Karpas-422 (cell line): ENCODE measurements at regions not wholly inside any gene's neighbourhood (a gene's known extent, or its start where the extent isn't known, plus 50 kb on each side); places are given as distances from the start of the nearest gene placed in this dataset.
"Not testable (repeated sequence)": the region's sequence is repeated elsewhere in the genome, so short reads cannot be mapped to it uniquely, and the experiment has no call there.

Source experiments
- DNase-seq: peaks from one replicate; pipeline ENCODE4 v3.0.0-alpha.2; 2015
- H2AFZ ChIP-seq: fragments of 200-600 bp; sonication (generic); 2 replicates; pipeline ENCODE4 v1.6.1; 2014; ENCODE audit warnings: antibody characterized with exemption, low read length, mixed read lengths
- H3K27ac ChIP-seq: fragments of 200-600 bp; sonication (generic); 2 replicates; pipeline ENCODE4 v1.5.1; 2014; ENCODE audit warnings: mild to moderate bottlenecking, low read length, moderate library complexity
- H3K27me3 ChIP-seq: fragments of 200-600 bp; sonication (generic); 2 replicates; pipeline ENCODE4 v1.6.1; 2014; ENCODE audit warnings: low read length, mixed read lengths
- H3K36me3 ChIP-seq: fragments of 200-600 bp; sonication (generic); 2 replicates; pipeline ENCODE4 v1.6.1; 2014; ENCODE audit warnings: low read length, mixed read lengths; ENCODE audit not compliant: insufficient read depth
- H3K4me1 ChIP-seq: fragments of 200-600 bp; sonication (generic); 2 replicates; pipeline ENCODE4 v1.6.1; 2014; ENCODE audit warnings: mild to moderate bottlenecking, low read length, mixed read lengths
- H3K4me2 ChIP-seq: fragments of 200-600 bp; sonication (generic); 2 replicates; pipeline ENCODE4 v1.6.1; 2014; ENCODE audit warnings: low read length, low read depth, mild to moderate bottlenecking; ENCODE audit not compliant: poor library complexity, severe bottlenecking
- H3K4me3 ChIP-seq: fragments of 200-600 bp; sonication (generic); 2 replicates; pipeline ENCODE4 v1.5.1; 2014; ENCODE audit warnings: mild to moderate bottlenecking, antibody characterized with exemption, low read length, mixed read lengths
- H3K79me2 ChIP-seq: fragments of 200-600 bp; sonication (generic); 2 replicates; pipeline ENCODE4 v1.6.1; 2014; ENCODE audit warnings: mild to moderate bottlenecking, low read length, mixed read lengths
- H3K9ac ChIP-seq: fragments of 200-600 bp; sonication (generic); 2 replicates; pipeline ENCODE4 v1.6.0; 2014; ENCODE audit warnings: low read length
- H3K9me2 ChIP-seq: fragments of 200-600 bp; sonication (generic), shearing (Covaris generic); replicated peaks from 2 replicates; pipeline ENCODE4 v1.6.0; 2014; ENCODE audit warnings: mild to moderate bottlenecking, low read length, moderate library complexity; ENCODE audit not compliant: insufficient read depth
- H3K9me3 ChIP-seq: fragments of 300-700, 200-600 bp; sonication (generic); 2 replicates; pipeline ENCODE4 v1.6.1; 2014; ENCODE audit warnings: low read length, mixed read lengths
- H4K20me1 ChIP-seq: fragments of 200-600 bp; sonication (generic); 2 replicates; pipeline ENCODE4 v1.6.1; 2014; ENCODE audit warnings: mild to moderate bottlenecking, antibody characterized with exemption, low read length, low read depth; ENCODE audit not compliant: insufficient read depth

DNA sequence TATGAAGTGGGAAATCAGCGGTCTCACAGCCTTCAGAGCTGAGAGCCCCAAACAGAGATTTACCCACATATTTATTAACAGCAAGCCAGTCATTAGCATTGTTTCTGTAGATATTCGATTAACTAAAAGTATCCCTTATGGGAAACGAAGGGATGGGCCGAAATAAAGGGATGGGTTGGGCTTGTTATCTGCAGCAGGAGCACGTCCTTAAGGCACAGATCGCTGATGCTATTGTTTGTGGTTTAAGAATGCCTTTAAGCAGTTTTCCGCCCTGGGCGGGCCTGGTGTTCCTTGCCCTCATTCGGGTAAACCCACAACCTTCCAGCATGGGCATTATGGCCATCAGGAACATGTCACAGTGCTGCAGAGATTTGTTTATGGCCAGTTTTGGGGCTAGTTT is 580.3 kb upstream of the CHD1 start:
- H3K27ac ChIP-seq, H3K9ac ChIP-seq, H3K4me3 ChIP-seq, DNase-seq, H3K79me2 ChIP-seq, H3K9me3 ChIP-seq, H3K27me3 ChIP-seq, H3K4me2 ChIP-seq, H3K36me3 ChIP-seq, H4K20me1 ChIP-seq, H3K4me1 ChIP-seq, H3K9me2 ChIP-seq, H2AFZ ChIP-seq: not testable (repeated sequence)

DNA sequence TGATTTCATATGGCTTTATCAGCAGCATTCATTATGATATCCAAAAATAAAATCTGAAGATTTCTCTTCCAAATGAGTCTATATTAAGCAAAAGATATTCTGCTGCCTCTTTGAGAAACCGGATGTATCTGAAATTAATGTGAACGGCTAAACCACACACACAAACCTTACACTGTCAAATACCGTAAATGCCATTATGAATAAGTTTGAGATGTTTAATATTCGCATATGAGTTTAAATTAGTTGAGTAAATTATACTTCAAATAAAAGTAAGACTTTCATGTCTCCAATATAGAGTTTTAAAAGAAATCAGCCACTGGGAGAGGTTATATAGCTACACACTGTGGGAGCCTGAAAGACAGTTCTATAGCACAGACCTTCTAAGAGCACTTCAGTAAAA is 566.6 kb upstream of the CHD1 start:
- not testable (repeated sequence) for H3K36me3 ChIP-seq, H4K20me1 ChIP-seq, H3K27ac ChIP-seq, H3K9me3 ChIP-seq, H3K4me1 ChIP-seq, H3K79me2 ChIP-seq, H3K27me3 ChIP-seq, H3K9ac ChIP-seq, H3K4me3 ChIP-seq, DNase-seq, H3K4me2 ChIP-seq, H2AFZ ChIP-seq, H3K9me2 ChIP-seq

DNA sequence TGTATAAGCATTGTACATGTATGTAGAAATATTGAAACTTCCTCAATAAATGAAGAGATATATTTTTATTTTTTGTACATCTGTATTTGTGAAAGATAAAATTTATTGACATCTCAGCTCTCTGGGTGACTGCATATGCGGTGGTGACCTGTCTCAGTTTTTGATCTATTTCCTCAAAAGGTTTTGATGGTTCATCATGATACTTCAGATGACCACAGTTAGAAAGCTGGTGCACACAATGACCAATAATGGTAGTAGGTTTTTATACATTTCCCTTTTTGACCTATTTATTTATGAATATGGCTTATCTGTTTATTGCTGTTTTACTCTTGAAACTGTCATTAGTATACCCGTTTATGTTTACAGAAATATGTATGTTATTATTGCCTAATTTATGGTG is 549.6 kb upstream of the CHD1 start:
- not testable (repeated sequence) for H2AFZ ChIP-seq, H3K27ac ChIP-seq, H3K4me1 ChIP-seq, H3K9ac ChIP-seq, H3K27me3 ChIP-seq, H3K36me3 ChIP-seq, H3K79me2 ChIP-seq, H3K4me2 ChIP-seq, H3K9me3 ChIP-seq, DNase-seq, H3K4me3 ChIP-seq, H4K20me1 ChIP-seq, H3K9me2 ChIP-seq

DNA sequence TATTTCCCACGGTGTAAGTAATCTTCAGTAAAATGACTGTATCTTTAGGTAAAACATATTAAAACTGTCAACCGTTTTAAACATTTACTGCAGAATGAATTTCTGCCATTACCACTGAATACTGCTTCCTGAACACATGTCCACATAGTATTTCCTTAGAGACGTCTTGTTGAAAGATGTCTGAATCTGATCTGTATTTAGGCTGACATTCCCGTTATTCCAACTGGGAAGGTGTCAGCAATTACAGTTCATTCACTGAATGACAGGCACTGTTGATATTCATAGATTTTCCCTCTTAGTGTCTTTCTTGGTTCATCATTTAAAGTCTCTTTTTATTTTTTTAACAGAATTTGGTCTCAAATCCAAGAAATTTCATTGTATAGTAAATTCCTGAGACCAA is 544.5 kb upstream of the CHD1 start:
- not testable (repeated sequence) for H3K79me2 ChIP-seq, H3K9ac ChIP-seq, H3K4me3 ChIP-seq, H3K27ac ChIP-seq, H3K9me3 ChIP-seq, H3K4me1 ChIP-seq, H2AFZ ChIP-seq, H4K20me1 ChIP-seq, H3K4me2 ChIP-seq, H3K9me2 ChIP-seq, H3K36me3 ChIP-seq, DNase-seq, H3K27me3 ChIP-seq

DNA sequence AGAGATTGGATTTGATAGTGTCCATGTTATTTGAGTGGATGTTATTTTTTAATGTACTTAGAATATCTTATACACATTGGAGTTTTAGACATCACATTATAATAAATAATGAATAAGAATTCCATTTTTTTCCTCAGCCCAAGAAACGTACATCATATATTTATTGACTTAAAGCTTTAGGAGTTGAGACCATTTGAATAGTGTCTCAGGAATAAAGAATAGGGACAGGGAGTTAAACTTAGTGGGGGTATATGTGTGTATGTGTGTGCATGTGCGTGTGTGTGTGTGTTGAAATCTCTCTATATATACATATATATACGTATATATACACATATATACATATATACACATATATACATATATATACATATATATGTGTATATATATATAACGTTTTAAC is 542.9 kb upstream of the CHD1 start:
- H3K9me2 ChIP-seq, H3K9me3 ChIP-seq, H3K27ac ChIP-seq, H3K4me1 ChIP-seq, H4K20me1 ChIP-seq, H3K79me2 ChIP-seq, H3K4me2 ChIP-seq, H3K36me3 ChIP-seq, H2AFZ ChIP-seq, DNase-seq, H3K27me3 ChIP-seq, H3K4me3 ChIP-seq, H3K9ac ChIP-seq: not testable (repeated sequence)

DNA sequence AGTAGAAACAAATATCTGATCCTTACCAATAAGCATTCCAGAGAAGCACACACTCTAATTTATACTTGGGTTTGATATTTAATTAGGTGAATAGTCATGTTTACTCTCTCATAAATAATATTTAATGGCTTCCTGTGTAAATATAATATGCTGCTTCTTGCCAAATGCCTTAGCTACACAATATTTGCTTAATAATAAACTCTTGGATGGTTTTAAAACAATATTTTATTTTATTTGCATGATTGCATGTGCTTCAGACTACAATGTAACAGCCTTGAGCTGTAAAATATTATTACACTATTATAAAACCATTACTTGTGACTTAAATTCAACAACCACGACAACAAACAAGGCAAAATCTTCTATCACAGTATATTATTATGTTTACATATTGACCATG is 542.4 kb upstream of the CHD1 start:
- not testable (repeated sequence) for H3K9me3 ChIP-seq, H3K36me3 ChIP-seq, H3K27me3 ChIP-seq, H3K4me2 ChIP-seq, H3K9me2 ChIP-seq, H4K20me1 ChIP-seq, H2AFZ ChIP-seq, DNase-seq, H3K79me2 ChIP-seq, H3K4me1 ChIP-seq, H3K9ac ChIP-seq, H3K27ac ChIP-seq, H3K4me3 ChIP-seq

DNA sequence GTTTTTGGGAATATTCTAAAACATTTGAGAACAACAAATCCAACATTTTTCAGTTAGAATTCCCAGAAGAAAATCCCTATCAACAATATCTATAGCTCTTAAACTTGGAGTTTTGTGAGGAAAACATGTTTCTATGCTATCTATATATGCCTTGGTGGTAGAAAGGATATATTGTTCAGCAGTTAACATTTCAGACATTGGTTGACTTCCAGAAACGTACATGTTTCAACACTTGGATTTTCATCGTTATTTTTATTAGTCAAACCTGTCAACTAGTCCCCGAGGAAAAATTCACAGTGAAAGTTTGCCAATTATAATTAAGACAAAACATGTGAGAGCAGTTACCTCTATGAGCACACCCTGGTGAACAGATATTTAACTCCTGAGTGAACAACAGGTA is 541.8 kb upstream of the CHD1 start:
- not testable (repeated sequence) for H3K9me3 ChIP-seq, H3K79me2 ChIP-seq, DNase-seq, H3K9ac ChIP-seq, H3K27me3 ChIP-seq, H3K9me2 ChIP-seq, H4K20me1 ChIP-seq, H3K36me3 ChIP-seq, H3K27ac ChIP-seq, H2AFZ ChIP-seq, H3K4me3 ChIP-seq, H3K4me2 ChIP-seq, H3K4me1 ChIP-seq

DNA sequence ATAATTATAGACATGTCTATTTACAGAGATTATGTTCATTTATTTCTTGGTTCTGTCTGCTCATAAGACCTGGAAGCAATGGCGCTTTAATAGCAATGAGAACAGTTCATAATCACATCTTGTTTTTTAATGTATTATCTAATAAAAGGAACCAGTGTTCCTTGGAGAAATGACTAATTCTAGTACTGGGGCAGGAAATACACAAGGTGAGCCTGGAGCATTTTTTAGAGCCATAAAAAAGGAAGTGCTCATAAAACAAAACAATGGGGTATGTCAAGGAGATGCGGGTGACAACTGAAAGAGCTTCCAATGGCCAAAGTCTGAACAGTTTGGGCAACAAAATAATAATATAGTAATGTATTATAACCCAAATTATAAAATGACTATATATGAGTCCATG is 531.9 kb upstream of the CHD1 start:
- no peaks in the 10 kb centered on the region for H3K36me3 ChIP-seq
- no peaks in the 10 kb centered on the region for H3K9me2 ChIP-seq
- no peaks in the 10 kb centered on the region for H3K79me2 ChIP-seq
- H3K4me3 ChIP-seq = no peak overlapping the region
- no peak overlapping the region for H2AFZ ChIP-seq
- no peaks in the 10 kb centered on the region for H4K20me1 ChIP-seq
- no peak for DNase-seq
- no peak overlapping the region for H3K27ac ChIP-seq
- H3K4me2 ChIP-seq = no peak overlapping the region
- no peak overlapping the region for H3K9ac ChIP-seq
- no peaks in the 10 kb centered on the region for H3K27me3 ChIP-seq
- no peaks in the 10 kb centered on the region for H3K4me1 ChIP-seq
- no peaks in the 10 kb centered on the region for H3K9me3 ChIP-seq

DNA sequence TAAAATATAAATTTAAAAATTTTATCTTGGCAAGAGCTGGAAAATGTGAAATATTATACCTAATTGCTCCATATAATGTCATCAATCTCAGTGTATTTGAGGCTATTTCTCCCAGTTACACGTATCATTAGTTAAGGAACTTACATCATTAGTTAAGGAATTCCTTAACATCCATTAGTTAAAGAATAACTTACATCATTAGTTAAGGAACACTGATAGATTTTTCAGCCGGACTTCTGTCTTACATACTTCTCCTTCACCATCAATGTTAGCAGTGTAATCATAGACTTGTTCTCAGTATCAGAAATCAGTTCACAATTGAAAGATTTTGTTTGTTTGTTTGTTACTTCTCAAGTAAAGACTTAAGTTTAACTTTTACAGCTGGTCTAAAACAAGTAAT is 524.4 kb upstream of the CHD1 start:
- Histone ChIP-seq H4K20me1 (no peaks in the 10 kb centered on the region), H3K36me3 (no peaks in the 10 kb centered on the region), H3K79me2 (no peaks in the 10 kb centered on the region), H3K9me3 (no peaks in the 10 kb centered on the region), H3K9ac (no peak overlapping the region), H3K4me3 (no peak overlapping the region), H3K4me1 (no peaks in the 10 kb centered on the region), H2AFZ (no peak overlapping the region), H3K4me2 (no peak overlapping the region), H3K27me3 (no peaks in the 10 kb centered on the region), H3K27ac (no peak overlapping the region), H3K9me2 (no peaks in the 10 kb centered on the region)
- DNase-seq = no peak
